GM04504 (cell line): ENCODE measurements at regions not wholly inside any gene's neighbourhood (a gene's known extent, or its start where the extent isn't known, plus 50 kb on each side); places are given as distances from the start of the nearest gene placed in this dataset.
"Not testable (repeated sequence)": the region's sequence is repeated elsewhere in the genome, so short reads cannot be mapped to it uniquely, and the experiment has no call there.

Experiments used
- DNase-seq: peaks from one replicate; pipeline ENCODE4 v3.0.0-alpha.2; 2012; ENCODE audit warnings: low read depth

- no peak for DNase-seq
Observed at GRCh38 chr15:35992791-35993190, 446.8 kb upstream of the DPH6 start.

GRCh38 chr15:35993196-35993595 is 447.2 kb upstream of the DPH6 start:
- no peak for DNase-seq

GRCh38 chr15:35994876-35995275 is 448.9 kb upstream of the DPH6 start:
- no peak for DNase-seq

GRCh38 chr15:35998663-35999602 is 453.0 kb upstream of the DPH6 start:
- DNase-seq, result no peak

GRCh38 chr15:36004891-36005490 is 459.0 kb upstream of the DPH6 start:
- no peak for DNase-seq

- no peak for DNase-seq
Observed at GRCh38 chr15:36005542-36005941, 459.6 kb upstream of the DPH6 start.

GRCh38 chr15:36007699-36008098 is 461.7 kb upstream of the DPH6 start:
- no peak for DNase-seq

GRCh38 chr15:36008719-36009118 is 462.8 kb upstream of the DPH6 start:
- no peak for DNase-seq

GRCh38 chr15:36024031-36024688 is 478.2 kb upstream of the DPH6 start:
- DNase-seq, result no peak

GRCh38 chr15:36026627-36027283 is 480.8 kb upstream of the DPH6 start:
- DNase-seq, result no peak

GRCh38 chr15:36029606-36030210 is 483.7 kb upstream of the DPH6 start:
- peak; percentile 35 for DNase-seq

- no peak for DNase-seq
Observed at GRCh38 chr15:36039996-36040572, 494.1 kb upstream of the DPH6 start.

GRCh38 chr15:36047018-36047716 is 501.2 kb upstream of the DPH6 start:
- DNase-seq, result not testable (repeated sequence)

GRCh38 chr15:36050899-36051298 is 504.9 kb upstream of the DPH6 start:
- DNase-seq, result no peak

- not testable (repeated sequence) for DNase-seq
Observed at GRCh38 chr15:36052641-36053040, 506.7 kb upstream of the DPH6 start.

- no peak for DNase-seq
Observed at GRCh38 chr15:36053746-36054145, 507.8 kb upstream of the DPH6 start.

GRCh38 chr15:36059596-36059995 is 513.6 kb upstream of the DPH6 start:
- DNase-seq, result no peak

- no peak for DNase-seq
Observed at GRCh38 chr15:36062357-36062756, 516.4 kb upstream of the DPH6 start.

- no peak for DNase-seq
Observed at GRCh38 chr15:36066757-36067156, 512.7 kb upstream of the CDIN1 start.

GRCh38 chr15:36067483-36068274 is 511.7 kb upstream of the CDIN1 start:
- no peak for DNase-seq
